ENCODE measurements at regions not wholly inside any gene's neighbourhood (a gene's known extent, or its start where the extent isn't known, plus 50 kb on each side); places are given as distances from the start of the nearest gene placed in this dataset.

DNA sequence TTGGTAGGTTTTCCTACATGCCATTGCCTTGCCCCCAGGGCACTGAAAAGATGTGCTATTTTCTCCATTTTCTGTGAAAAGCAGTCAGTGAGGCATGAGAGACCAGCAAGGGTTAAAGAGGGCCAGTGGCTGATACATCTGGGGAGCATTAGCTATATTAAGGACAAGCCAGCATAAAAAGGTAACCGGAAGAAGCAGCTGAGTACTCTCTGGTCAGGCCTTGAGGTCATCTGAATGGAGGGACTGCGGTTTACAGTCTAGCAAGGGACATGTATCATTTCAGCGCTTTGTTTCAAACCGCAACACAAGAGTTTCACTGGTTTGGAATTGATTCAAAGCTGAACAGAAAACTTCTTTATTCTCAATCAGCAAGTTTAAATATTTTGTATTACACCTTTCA is 120.4 kb downstream of the EPDR1 start:
- Histone ChIP-seq H3K9me3 (no peaks in the 10 kb centered on the region), H3K27ac (no peak overlapping the region), H3K36me3 (no peaks in the 10 kb centered on the region), H3K4me1 (no peaks in the 10 kb centered on the region), H3K27me3 (no peaks in the 10 kb centered on the region), H3K4me3 (no peak overlapping the region)
- no peak for DNase-seq
- TF ChIP-seq POLR2A (IDR thresholded peaks at IDR 0.05), result no peak
- TF ChIP-seq, protein P1, sequence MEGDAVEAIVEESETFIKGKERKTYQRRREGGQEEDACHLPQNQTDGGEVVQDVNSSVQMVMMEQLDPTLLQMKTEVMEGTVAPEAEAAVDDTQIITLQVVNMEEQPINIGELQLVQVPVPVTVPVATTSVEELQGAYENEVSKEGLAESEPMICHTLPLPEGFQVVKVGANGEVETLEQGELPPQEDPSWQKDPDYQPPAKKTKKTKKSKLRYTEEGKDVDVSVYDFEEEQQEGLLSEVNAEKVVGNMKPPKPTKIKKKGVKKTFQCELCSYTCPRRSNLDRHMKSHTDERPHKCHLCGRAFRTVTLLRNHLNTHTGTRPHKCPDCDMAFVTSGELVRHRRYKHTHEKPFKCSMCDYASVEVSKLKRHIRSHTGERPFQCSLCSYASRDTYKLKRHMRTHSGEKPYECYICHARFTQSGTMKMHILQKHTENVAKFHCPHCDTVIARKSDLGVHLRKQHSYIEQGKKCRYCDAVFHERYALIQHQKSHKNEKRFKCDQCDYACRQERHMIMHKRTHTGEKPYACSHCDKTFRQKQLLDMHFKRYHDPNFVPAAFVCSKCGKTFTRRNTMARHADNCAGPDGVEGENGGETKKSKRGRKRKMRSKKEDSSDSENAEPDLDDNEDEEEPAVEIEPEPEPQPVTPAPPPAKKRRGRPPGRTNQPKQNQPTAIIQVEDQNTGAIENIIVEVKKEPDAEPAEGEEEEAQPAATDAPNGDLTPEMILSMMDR (IDR thresholded peaks at IDR 0.05), result no peak

DNA sequence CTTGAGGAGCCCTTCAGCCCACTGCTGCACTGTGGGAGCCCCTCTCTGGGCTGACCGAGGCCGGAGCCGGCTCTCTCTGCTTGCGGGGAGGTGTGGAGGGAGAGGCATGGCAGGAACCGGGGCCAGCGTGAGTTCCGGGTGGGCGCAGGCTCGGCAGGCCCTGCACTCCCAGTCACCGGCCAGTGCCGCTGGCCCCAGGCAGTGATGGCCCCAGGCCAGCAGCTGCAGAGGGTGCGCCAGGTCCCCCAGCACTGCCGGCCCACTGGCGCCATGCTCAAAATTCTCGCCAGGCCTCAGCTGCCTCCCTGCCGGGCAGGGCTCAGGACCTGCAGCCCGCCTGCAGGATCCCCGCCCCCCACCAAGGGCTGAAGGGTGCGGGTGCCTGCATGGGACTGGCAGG is 128.4 kb upstream of the STARD3NL start:
- H3K27ac ChIP-seq, result no peak overlapping the region
- no peaks in the 10 kb centered on the region for H3K9me3 ChIP-seq
- DNase-seq, result no peak
- H3K36me3 ChIP-seq, result no peaks in the 10 kb centered on the region
- TF ChIP-seq, protein P1 (IDR thresholded peaks at IDR 0.05), result no peak
- TF ChIP-seq POLR2A (IDR thresholded peaks at IDR 0.05), result no peak
- no peaks in the 10 kb centered on the region for H3K27me3 ChIP-seq
- H3K4me1 ChIP-seq, result no peaks in the 10 kb centered on the region
- no peak overlapping the region for H3K4me3 ChIP-seq

DNA sequence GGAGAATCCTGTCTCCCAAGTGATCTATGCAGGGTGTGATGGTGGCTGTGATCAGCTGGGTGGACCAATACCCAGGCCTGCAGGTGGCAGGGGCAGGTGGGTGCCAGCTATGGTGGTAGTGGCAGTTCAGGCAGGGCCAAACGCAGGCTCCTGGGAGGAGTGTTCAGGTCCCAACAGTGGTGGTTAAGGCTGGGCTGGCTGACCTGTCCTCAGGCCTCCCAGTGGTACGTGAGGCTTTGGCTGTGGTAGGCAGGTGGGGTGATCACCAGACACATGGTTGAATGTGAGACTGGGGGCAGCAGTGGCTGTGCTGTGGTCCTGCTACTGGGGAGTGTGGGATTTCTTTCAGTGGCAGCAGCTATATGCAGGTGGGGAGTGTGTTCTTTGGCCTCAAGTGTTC is 126.7 kb upstream of the STARD3NL start:
- Histone ChIP-seq H3K27ac (no peak overlapping the region), H3K4me3 (no peak overlapping the region), H3K36me3 (no peaks in the 10 kb centered on the region), H3K4me1 (no peaks in the 10 kb centered on the region), H3K9me3 (no peaks in the 10 kb centered on the region), H3K27me3 (no peaks in the 10 kb centered on the region)
- no peak for DNase-seq
- no peak for TF ChIP-seq POLR2A (IDR thresholded peaks at IDR 0.05)
- TF ChIP-seq, protein P1 (IDR thresholded peaks at IDR 0.05), result no peak

DNA sequence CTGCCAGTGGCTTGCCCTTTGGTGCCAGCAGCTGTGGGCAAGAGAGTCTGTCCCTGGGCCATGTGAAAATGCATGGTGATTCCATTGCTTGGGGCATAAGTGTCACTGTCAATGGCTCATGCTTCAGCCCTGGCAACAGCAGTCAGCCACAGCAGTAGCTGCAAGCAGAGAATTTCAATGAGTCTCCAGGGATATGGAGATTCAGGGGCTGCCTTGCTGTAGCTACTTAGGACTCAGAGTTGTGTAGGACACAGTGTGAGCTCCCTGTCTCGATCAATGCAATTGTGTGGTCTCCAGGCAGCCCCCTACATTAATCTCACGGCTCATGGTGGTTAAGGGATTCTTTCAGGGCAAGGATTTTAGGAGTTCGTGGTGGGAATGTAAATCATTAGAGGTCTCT is 126.3 kb upstream of the STARD3NL start:
- H3K36me3 ChIP-seq, result no peaks in the 10 kb centered on the region
- H3K27ac ChIP-seq, result no peak overlapping the region
- H3K4me3 ChIP-seq, result no peak overlapping the region
- DNase-seq, result no peak
- no peak for TF ChIP-seq POLR2A (IDR thresholded peaks at IDR 0.05)
- TF ChIP-seq, protein P1 (IDR thresholded peaks at IDR 0.05), result no peak
- H3K9me3 ChIP-seq, result no peaks in the 10 kb centered on the region
- no peaks in the 10 kb centered on the region for H3K4me1 ChIP-seq
- no peaks in the 10 kb centered on the region for H3K27me3 ChIP-seq

DNA sequence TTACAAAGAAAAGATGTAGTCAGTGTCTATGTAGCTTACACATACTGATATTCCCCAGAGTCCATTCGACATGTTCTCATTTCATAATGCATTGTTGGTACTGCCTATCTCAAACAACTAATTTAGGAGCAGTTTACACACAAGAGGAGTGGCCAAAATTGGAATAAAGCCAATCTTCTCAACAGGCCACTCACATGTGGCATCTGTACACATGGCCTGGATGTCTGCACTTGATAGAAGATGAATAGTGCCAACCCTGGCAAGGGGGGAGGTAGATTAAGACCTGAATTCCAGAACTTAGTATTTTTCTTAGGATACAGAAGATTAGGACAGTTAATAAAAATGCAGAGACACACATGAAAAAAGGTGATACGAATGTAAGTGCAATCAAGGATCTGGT is 125.3 kb upstream of the STARD3NL start:
- Histone ChIP-seq H3K4me1 (no peaks in the 10 kb centered on the region), H3K4me3 (no peak overlapping the region), H3K27ac (no peak overlapping the region), H3K9me3 (no peaks in the 10 kb centered on the region), H3K36me3 (no peaks in the 10 kb centered on the region), H3K27me3 (no peaks in the 10 kb centered on the region)
- DNase-seq, result no peak
- no peak for TF ChIP-seq POLR2A (IDR thresholded peaks at IDR 0.05)

DNA sequence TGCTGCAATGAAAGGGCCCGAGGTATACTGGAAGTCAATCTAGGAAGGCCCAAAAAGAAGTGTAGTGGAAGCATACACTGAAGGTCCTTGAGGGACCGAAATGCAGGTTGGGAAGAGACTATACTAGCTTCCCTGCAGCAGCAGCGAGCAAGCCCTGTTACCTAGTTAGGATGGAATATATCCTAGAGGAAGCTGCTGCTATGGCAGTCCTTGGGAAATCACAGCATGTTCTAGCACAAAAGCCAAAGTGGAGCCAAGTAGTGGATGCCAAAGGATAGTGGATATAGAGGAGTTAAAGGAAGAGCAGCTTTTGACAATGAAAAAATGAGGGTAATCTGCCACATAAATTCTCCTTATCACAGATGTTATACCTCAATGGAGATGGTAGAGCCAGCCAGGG is 123.8 kb upstream of the STARD3NL start:
- Histone ChIP-seq H3K27ac (no peak overlapping the region), H3K4me3 (no peak overlapping the region), H3K4me1 (no peaks in the 10 kb centered on the region), H3K9me3 (no peaks in the 10 kb centered on the region), H3K27me3 (no peaks in the 10 kb centered on the region), H3K36me3 (no peaks in the 10 kb centered on the region)
- no peak for DNase-seq
- no peak for TF ChIP-seq POLR2A (IDR thresholded peaks at IDR 0.05)
- TF ChIP-seq, protein P1 (IDR thresholded peaks at IDR 0.05), result no peak

Measured in Peyer's patch (tissue), 4 donors.